ENCODE measurements at regions not wholly inside any gene's neighbourhood (a gene's known extent, or its start where the extent isn't known, plus 50 kb on each side); places are given as distances from the start of the nearest gene placed in this dataset.

DNA sequence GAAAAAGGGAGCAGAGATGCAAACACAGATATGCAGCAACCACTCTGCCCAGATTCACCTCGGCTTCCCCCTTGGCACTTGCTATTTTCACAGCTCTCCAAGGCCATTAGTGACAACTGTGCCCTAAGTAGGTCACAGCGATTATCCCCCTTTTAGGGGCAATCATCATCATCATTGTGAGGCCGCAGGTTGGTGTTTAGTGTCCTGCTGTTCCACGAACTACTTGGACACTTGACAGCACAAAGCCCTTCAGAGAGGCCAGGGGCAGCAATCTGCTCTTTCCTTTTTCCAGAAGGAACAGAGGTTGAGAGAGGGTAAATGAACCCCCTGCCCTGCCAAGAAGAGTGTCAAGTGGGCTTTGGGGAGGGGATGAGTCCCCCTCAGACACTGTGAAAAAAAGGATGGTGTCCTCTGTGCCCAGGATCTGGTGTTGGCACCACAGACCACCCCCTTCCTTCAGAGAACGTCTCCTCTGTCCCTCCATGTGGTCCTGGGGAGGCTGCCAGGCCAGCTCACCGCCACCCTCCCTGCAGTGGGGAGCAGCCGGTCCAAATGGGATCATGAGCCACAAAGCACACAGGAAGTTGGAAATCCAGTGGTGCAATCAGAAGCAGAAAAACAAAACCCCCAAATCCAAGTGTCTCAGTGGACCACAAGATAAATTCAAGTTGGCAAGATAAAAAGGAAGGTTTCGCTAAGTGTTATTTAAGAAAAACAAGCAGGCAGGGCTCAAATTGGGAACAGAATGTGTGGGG lies 78.4 kb upstream of the MED9 start:
- Mint-ChIP-seq H3K9me3 (no peaks in the 10 kb centered on the region), H3K36me3 (no peaks in the 10 kb centered on the region), H3K27me3 (no peaks in the 10 kb centered on the region), H3K27ac (no peak overlapping the region), H3K4me3 (no peak overlapping the region), H3K4me1 (peaks cover 36% of the 10 kb centered on the region)

DNA sequence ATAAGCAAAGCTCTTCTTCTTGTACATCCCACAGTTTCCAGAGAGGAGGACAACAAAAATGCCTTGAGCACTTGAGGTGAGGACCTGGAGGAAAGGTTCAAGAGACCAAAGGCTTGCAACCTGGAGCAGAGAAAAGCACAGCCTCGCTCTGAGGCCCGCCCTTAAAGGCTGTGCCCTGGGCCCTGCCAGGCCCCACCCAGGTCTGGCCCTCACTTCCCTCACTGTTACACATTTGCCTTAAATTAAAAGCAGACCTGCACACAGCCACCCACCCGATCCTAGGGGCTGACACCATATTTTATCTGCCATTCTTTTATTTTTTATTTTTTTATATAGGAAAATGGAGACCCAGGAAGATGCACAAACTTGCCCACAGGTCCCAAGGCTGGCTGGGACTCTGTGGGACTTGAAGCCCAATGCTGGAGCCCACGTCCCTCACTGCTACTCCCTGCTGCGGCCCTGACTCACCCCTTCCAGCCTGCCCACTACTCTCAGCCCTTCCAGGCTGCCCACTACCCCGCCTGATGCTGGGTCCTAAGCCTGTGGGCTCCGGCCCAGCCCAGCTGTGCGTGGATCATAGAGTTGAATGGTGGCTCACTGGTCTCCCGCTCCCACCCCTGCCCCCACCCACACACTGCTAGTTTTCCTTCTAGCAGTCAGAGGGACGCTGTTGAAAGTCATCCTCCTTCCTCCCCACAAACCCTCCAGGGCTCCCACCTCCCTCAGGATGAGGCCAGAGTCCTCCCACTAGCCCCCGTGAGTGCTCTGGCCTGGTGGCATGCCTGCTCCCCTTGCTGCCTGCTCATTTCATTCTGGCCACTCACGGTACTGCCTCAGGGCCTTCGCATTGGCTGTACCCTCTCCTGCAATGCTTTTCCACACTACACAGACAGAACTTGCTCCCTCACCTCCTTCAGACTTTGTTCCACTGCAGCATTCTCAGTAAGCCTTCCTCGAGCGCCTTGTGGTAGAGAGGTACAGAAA lies 77.6 kb upstream of the MED9 start:
- no peaks in the 10 kb centered on the region for H3K27me3 Mint-ChIP-seq
- no peaks in the 10 kb centered on the region for H3K36me3 Mint-ChIP-seq
- H3K4me1 Mint-ChIP-seq, result peaks cover 41% of the 10 kb centered on the region
- H3K9me3 Mint-ChIP-seq, result no peaks in the 10 kb centered on the region
- H3K27ac Mint-ChIP-seq, result no peak overlapping the region
- H3K4me3 Mint-ChIP-seq, result no peak overlapping the region

DNA sequence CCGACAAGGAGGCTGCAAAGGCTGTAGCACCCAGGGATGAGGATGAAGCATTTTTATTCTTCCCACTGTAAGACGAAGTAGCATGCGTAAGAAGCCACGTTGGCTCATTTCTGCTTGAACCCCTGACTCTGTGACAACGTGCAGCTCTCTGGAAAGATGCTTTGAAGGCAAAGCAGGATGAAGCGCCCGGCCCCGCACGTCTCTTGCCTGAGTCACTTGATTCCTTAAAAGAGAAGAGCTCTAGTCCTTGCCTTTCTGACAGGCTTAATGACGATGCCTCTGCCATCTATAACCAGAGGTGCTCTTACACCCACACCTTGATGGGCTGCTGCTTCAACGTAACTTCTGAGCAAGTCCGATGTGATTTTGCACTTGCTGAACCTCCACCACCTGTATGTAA lies 76.7 kb upstream of the MED9 start:
- Mint-ChIP-seq H3K36me3 (no peaks in the 10 kb centered on the region), H3K4me1 (peaks cover 49% of the 10 kb centered on the region), H3K9me3 (no peaks in the 10 kb centered on the region), H3K27me3 (no peaks in the 10 kb centered on the region), H3K27ac (no peak overlapping the region), H3K4me3 (no peak overlapping the region)

DNA sequence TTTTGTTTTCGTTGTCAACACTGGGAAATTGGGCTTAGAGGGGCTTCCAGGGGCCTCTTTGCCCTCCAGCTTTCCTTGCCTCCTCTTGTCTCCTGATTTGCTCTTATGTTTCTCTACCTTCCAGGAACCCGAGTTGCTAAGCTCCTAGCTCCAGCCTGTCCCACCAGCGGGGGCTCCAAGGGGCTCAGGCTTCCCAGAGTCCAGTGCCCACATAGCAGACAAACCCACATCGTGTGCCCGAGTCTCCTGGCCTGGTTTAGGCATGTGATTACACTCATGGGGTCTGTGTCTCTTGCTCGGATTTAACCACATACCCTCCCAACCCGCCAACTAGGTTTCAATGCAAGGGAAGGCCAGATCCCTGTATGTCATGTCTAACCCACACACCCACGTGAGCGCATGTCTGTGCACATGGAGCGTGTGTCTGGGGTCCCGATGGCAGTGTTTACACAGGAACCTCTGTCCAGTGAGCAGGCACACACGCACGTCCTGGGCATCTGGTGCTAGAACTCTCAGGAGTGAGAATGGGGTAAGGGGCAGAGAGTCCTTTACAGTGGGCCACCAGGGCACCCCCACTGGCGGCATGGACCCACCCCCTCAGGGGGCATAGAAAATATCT lies 76.1 kb upstream of the MED9 start:
- H3K9me3 Mint-ChIP-seq, result no peaks in the 10 kb centered on the region

DNA sequence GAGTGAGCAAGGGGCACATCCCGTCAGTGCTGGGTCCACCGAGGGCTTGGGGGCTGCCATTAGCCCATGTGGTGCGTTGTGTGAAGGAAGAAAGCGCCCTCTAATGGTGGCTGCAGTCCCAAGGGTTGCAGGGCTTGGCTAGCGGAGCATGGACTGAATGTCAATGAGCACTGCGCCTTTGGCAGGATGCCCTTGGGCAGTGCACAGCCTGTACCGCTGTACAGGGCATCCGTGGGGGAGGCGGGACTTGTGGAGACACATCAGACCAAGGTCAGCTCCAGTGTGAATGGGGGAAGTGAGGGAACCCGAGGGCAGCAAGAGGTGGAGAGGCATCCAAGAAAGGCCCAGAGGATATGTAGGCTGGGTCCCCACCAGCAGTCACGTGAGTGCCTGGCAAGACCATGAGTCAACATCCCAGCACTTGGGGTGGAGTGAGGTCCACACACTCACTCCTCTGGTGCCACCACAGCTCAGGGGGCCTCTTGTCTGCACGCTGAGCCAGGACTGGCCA lies 75.5 kb upstream of the MED9 start:
- H3K4me3 Mint-ChIP-seq, result no peak overlapping the region
- no peaks in the 10 kb centered on the region for H3K36me3 Mint-ChIP-seq
- H3K27ac Mint-ChIP-seq, result no peak overlapping the region
- H3K27me3 Mint-ChIP-seq, result no peaks in the 10 kb centered on the region
- peaks cover 60% of the 10 kb centered on the region for H3K4me1 Mint-ChIP-seq
- no peaks in the 10 kb centered on the region for H3K9me3 Mint-ChIP-seq

More for the DNA sequence above, 76.1 kb upstream of the MED9 start:
- Mint-ChIP-seq H3K4me3 (no peak overlapping the region), H3K27me3 (no peaks in the 10 kb centered on the region), H3K27ac (no peak overlapping the region), H3K4me1 (peaks cover 53% of the 10 kb centered on the region), H3K36me3 (no peaks in the 10 kb centered on the region)

DNA sequence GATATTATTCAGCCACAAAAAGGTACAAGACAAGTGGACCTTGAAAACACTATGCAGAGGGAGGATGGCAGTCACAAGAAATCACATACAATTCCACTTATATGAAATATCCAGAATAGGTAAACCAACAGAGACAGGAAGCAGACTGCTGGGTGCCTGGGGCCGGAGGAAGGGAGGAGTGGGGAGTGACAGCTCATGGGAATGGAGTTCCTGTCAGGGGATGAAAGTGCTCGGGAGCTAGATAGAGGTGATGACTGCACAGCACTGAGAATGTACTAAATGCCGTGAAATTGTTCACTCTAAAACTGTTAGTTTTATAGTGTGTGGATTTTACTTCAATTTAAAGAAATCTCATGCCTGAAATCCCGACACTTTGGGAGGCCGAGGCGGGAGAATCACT lies 74.2 kb upstream of the MED9 start:
- Mint-ChIP-seq H3K4me3 (peak overlapping the region; percentile 2), H3K27ac (no peak overlapping the region), H3K4me1 (peaks cover 70% of the 10 kb centered on the region), H3K9me3 (no peaks in the 10 kb centered on the region), H3K27me3 (no peaks in the 10 kb centered on the region), H3K36me3 (no peaks in the 10 kb centered on the region)

DNA sequence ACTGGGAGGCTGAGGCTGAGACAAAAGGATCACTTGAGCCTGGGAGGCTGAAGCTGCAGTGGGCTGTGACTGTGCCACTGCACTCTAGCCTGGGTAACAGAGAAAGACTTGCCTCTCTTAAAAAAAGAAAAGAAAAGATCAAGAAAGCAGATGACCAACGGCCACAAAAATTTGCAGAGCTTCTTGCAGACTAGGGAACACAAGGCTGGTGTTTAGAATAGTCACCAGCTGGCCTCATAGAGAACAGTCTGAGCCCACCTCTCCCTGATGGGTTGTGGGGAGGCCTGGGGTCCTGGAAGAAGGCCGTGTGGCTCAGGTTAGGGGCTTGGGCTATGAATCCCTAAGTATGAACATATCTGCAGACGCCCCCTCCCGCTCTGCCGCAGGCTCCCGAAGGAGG lies 73.7 kb upstream of the MED9 start:
- Mint-ChIP-seq H3K36me3 (no peaks in the 10 kb centered on the region), H3K4me3 (peak overlapping the region; percentile 73), H3K4me1 (peaks cover 74% of the 10 kb centered on the region), H3K27ac (peak overlapping the region; percentile 88), H3K27me3 (no peaks in the 10 kb centered on the region), H3K9me3 (no peaks in the 10 kb centered on the region)

DNA sequence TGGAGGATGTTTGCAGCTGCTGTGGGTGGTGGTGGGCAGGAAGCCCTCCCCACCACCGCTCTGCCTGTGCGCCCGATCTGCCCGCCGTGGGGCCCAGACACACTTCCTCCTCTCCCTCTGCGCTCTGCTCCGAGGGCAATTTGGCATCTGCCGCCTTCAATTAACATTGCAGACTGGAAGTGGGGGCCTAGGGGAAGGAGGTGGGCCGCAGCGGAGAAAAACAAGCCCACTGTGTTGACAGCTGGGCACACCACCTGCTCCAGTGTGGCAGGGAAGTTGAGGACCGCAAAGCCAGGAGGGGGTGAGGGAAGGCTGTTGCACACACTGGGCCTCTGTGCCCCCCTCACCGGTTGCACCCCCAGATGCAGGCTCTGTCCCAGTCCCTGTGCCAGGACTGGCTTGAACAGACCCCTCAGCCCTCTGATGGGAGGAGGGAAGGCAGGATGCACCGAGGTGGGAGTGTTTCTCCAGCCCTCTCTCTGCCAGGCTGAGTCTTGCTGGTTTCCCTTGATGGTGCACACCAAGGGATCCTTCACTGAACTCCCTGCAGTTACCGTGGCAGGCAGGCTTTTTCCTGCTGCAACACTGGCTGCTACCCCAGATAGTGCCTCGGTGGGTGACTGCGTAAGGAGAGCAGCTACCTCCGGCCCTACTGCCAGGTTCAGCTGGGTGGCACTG lies 72.8 kb upstream of the MED9 start:
- Mint-ChIP-seq H3K27me3 (no peaks in the 10 kb centered on the region), H3K36me3 (no peaks in the 10 kb centered on the region), H3K9me3 (no peaks in the 10 kb centered on the region), H3K4me1 (peaks cover 75% of the 10 kb centered on the region), H3K27ac (peak overlapping the region; percentile 88), H3K4me3 (peak overlapping the region; percentile 73)

DNA sequence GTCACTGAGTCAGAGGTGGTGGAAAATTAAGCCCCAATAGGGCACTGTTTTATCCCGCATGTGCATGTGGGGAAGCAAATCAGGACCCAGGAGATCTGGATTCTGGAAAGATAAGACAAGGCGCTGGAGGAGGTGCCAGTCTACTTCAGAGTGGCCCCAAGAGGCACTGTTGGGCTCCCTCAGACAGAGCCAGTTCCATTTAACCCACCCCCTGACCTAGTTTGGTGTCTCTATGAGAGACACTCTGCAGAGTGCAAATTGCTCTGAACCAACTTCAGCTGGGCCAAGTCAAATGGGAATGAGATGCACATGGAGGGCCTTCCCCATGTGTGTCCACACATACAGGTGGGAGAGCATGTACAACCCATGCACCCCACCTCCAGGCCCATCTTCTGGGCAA lies 71.1 kb upstream of the MED9 start:
- Mint-ChIP-seq H3K27ac (no peak overlapping the region), H3K36me3 (no peaks in the 10 kb centered on the region), H3K27me3 (no peaks in the 10 kb centered on the region), H3K4me3 (no peak overlapping the region), H3K4me1 (peaks cover 72% of the 10 kb centered on the region), H3K9me3 (no peaks in the 10 kb centered on the region)

DNA sequence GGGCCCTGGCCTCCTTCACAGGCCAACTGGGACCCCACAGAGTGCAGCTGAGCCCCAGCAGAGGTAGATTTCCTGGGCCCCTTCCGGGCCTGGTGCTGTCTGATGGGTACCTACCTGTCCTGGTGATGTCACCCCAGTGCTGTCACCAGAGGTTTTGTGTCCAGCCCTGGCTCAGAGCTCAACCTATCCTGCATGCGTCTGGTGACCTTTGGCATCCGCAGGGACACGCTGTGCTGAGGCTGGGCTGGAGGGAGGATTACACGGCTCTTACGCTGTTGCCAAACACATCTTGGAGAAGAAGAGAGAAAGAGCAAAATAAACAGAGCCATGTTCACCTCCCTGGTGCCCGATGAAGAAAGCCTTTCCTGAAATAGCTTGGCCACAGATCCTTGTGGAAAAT lies 70.6 kb upstream of the MED9 start:
- no peaks in the 10 kb centered on the region for H3K9me3 Mint-ChIP-seq
- no peaks in the 10 kb centered on the region for H3K36me3 Mint-ChIP-seq
- H3K27me3 Mint-ChIP-seq, result no peaks in the 10 kb centered on the region
- H3K4me3 Mint-ChIP-seq, result no peak overlapping the region
- no peak overlapping the region for H3K27ac Mint-ChIP-seq
- peaks cover 69% of the 10 kb centered on the region for H3K4me1 Mint-ChIP-seq

DNA sequence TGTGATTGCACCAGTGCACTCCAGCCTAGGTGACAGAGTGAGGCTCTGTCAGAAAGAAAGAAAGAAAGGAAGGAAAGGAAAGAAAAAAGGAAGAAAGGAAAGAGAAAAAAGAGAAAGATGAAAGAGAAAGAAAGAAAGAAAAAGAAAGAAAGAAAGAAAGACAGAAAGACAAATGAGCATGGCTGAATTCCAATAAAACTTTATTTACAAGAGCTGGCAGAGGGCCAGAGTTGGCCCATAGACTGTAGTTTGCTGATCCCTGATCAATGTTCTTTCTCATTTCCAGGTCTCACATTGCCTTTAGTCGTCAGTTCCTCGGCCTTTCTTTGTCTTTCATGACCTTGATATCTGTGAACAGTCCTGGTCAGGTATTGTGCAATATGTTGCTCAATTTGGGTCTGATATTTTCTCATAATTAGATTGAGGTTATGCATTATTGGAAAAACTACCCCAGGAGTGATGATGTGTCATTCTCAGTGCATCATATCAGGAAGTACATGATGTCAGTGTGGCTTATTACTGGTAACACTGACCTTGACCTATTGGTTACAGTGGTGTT lies 68.5 kb upstream of the MED9 start:
- Mint-ChIP-seq H3K4me3 (no peak overlapping the region), H3K36me3 (no peaks in the 10 kb centered on the region), H3K27ac (no peak overlapping the region), H3K9me3 (no peaks in the 10 kb centered on the region), H3K27me3 (no peaks in the 10 kb centered on the region), H3K4me1 (peaks cover 51% of the 10 kb centered on the region)

DNA sequence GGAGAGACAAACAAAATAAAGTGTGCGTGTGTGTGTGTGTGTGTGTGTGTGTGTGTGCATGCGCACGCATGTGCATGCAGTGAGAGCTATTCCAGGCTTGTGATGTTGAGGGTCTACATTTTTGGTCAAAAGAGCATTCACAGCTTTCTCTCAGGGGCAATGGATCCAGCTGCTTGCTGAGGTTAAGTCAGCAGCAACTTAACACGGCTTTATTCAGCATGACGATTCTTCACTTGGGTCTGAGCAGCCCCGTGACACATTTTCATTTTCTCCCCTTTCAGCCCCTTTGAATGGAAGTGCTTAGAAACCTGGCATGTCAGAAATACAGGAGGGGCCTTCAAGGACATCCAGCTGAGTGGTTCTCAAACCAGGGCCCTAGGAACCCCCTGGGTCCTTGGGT lies 66.4 kb upstream of the MED9 start:
- Mint-ChIP-seq H3K27ac (no peak overlapping the region), H3K4me3 (no peak overlapping the region), H3K9me3 (no peaks in the 10 kb centered on the region), H3K4me1 (peaks cover 35% of the 10 kb centered on the region), H3K36me3 (no peaks in the 10 kb centered on the region), H3K27me3 (no peaks in the 10 kb centered on the region)

DNA sequence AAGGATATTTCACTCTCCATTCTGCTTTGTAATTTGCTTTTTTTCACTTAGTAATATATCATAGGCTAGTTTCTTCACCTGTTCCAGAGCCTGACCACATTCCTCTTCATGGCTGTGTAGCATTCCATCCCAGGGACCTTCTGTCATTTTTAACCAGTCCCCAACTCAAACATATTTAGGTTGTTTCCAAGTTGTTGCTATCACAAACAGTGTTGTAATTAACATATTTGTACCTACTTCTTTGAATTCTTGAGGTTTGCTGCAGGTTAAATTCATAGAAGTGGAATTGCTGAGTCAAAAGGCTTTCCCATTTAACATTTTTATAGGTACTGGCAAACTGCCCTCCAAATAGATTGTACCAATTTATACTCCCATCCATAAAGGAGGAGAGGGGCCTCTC lies 65.1 kb upstream of the MED9 start:
- no peaks in the 10 kb centered on the region for H3K36me3 Mint-ChIP-seq
- H3K9me3 Mint-ChIP-seq, result no peaks in the 10 kb centered on the region
- no peak overlapping the region for H3K27ac Mint-ChIP-seq
- H3K4me1 Mint-ChIP-seq, result peaks cover 37% of the 10 kb centered on the region
- H3K27me3 Mint-ChIP-seq, result no peaks in the 10 kb centered on the region
- H3K4me3 Mint-ChIP-seq, result no peak overlapping the region

DNA sequence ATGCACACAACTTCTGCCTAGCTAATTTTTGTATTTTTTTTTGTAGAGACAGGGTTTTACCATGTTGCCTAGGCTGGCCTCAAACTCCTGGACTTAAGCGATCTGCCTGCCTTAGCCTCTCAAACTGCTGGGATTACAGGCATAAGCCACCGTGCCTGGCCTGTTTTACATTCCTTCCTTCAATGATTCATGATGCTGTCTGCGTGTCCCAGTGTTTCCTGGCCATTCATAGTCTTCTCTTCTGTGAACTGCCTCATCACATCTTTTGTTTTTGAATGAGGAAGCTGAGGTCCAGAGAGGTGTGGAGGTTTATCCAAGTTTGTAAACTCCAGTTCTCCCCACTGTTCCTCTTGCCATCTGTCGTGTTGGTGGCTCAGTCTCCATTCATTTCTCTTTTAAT lies 64.5 kb upstream of the MED9 start:
- no peaks in the 10 kb centered on the region for H3K27me3 Mint-ChIP-seq
- peaks cover 37% of the 10 kb centered on the region for H3K4me1 Mint-ChIP-seq
- no peaks in the 10 kb centered on the region for H3K9me3 Mint-ChIP-seq
- H3K4me3 Mint-ChIP-seq, result no peak overlapping the region
- no peak overlapping the region for H3K27ac Mint-ChIP-seq
- no peaks in the 10 kb centered on the region for H3K36me3 Mint-ChIP-seq

DNA sequence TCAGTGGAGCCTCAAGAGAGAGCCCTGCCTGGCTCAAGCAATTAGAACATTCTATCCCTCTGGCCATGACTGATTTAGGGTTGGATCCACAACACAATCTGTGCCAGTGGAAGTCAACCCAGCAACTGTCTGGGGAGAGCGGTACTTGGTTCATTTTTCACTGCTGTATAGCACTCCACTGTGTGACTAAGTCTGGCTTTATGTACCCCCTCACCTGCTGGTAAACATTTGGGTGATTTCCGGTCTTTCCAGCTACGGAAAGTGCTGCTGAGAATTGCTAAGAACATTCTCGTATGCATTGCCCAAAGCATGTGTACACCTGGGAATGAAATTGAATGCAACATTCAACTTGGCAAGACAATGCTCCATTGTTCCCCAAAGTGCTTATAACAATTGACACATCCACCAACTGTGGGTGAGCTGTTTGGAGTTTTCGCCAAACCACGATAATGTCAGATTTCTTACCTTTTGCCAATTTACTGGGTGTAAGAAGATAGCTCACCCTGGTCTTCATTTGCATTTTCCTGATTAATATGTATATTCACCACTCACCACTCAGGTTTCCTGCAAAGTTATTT lies 63.5 kb upstream of the MED9 start:
- no peak overlapping the region for H3K4me3 Mint-ChIP-seq
- no peaks in the 10 kb centered on the region for H3K9me3 Mint-ChIP-seq
- H3K27me3 Mint-ChIP-seq, result no peaks in the 10 kb centered on the region
- no peaks in the 10 kb centered on the region for H3K36me3 Mint-ChIP-seq
- no peak overlapping the region for H3K27ac Mint-ChIP-seq
- peaks cover 32% of the 10 kb centered on the region for H3K4me1 Mint-ChIP-seq

Measured in activated naive CD4-positive, alpha-beta T cell treated with anti-CD3 and anti-CD28 coated beads, Interleukin-2, amount 50 U/mL, for 24 hours (primary cell).